GM21447 (cell line): ENCODE measurements at regions not wholly inside any gene's neighbourhood (a gene's known extent, or its start where the extent isn't known, plus 50 kb on each side); places are given as distances from the start of the nearest gene placed in this dataset.

Source experiments
- ATAC-seq: cut with Tn5 transposase; IDR thresholded peaks from one replicate; pipeline ENCODE4 v1.9.1; 2021; ENCODE audit not compliant: unreplicated experiment

- ATAC-seq = no peak
Measured at GRCh38 chr9:113695901-113696300, 180.2 kb upstream of the ZNF618 start.

GRCh38 chr9:113701774-113702755 is 174.0 kb upstream of the ZNF618 start:
- ATAC-seq = no peak

- ATAC-seq = no peak
Measured at GRCh38 chr9:113705306-113705927, 170.7 kb upstream of the ZNF618 start.

- ATAC-seq = no peak
Measured at GRCh38 chr9:113705928-113706519, 170.1 kb upstream of the ZNF618 start.

- ATAC-seq = no peak
Measured at GRCh38 chr9:113707953-113708695, 168.0 kb upstream of the ZNF618 start.

- no peak for ATAC-seq
Measured at GRCh38 chr9:113708821-113709713, 167.0 kb upstream of the ZNF618 start.

- no peak for ATAC-seq
Measured at GRCh38 chr9:113709721-113710120, 166.4 kb upstream of the ZNF618 start.

GRCh38 chr9:113711251-113711650 is 164.9 kb upstream of the ZNF618 start:
- ATAC-seq = no peak

GRCh38 chr9:113712053-113712452 is 164.1 kb upstream of the ZNF618 start:
- ATAC-seq = no peak

GRCh38 chr9:113715086-113715485 is 161.0 kb upstream of the ZNF618 start:
- no peak for ATAC-seq

- no peak for ATAC-seq
Measured at GRCh38 chr9:113719919-113720318, 156.2 kb upstream of the ZNF618 start.

GRCh38 chr9:113720495-113720894 is 155.6 kb upstream of the ZNF618 start:
- ATAC-seq = no peak

- ATAC-seq = no peak
Measured at GRCh38 chr9:113721856-113722255, 154.3 kb upstream of the ZNF618 start.

GRCh38 chr9:113724202-113724601 is 151.9 kb upstream of the ZNF618 start:
- ATAC-seq = no peak

- no peak for ATAC-seq
Measured at GRCh38 chr9:113728989-113729388, 147.1 kb upstream of the ZNF618 start.

GRCh38 chr9:113734826-113735225 is 141.3 kb upstream of the ZNF618 start:
- ATAC-seq = no peak

GRCh38 chr9:113737517-113738271 is 138.4 kb upstream of the ZNF618 start:
- no peak for ATAC-seq

- no peak for ATAC-seq
Measured at GRCh38 chr9:113738496-113738892, 137.6 kb upstream of the ZNF618 start.

- no peak for ATAC-seq
Measured at GRCh38 chr9:113738893-113739604, 137.1 kb upstream of the ZNF618 start.
